OCI-LY3 (cell line): ENCODE measurements at regions not wholly inside any gene's neighbourhood (a gene's known extent, or its start where the extent isn't known, plus 50 kb on each side); places are given as distances from the start of the nearest gene placed in this dataset.

Experiments
- EZH2phosphoT487 ChIP-seq: fragments of 200-600 bp; shearing (Covaris generic); IDR thresholded peaks from 2 replicates; pipeline ENCODE4 v1.6.1; 2018; ENCODE audit warnings: antibody characterized with exemption, mixed run types, low read depth
- TF ChIP-seq, protein P1 (sequence below): fragments of 200-600, 300-600 bp; sonication (generic); IDR thresholded peaks from 2 replicates; pipeline ENCODE4 v1.5.1; 2014; ENCODE audit warnings: antibody characterized with exemption, low read length, low read depth

DNA sequence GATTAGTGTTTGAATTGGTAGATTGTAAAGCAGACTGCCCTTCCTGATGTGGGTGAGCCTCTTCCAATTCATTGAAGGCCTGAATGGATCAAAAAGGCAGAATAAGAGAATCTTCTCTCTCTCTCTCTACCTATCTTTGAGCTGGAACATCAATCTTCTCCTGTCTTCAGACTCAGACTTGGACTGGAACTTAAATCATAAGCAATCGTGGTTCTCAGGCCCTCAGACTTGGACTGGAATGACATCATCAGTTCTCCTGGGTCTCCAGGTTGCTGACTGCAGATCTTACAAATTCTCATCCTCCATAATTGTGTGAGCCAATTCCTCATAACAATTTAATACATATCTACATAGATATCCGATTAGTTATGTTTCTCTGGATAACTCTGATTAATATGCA is 66.8 kb downstream of the IER5 start:
- TF ChIP-seq, protein P1, sequence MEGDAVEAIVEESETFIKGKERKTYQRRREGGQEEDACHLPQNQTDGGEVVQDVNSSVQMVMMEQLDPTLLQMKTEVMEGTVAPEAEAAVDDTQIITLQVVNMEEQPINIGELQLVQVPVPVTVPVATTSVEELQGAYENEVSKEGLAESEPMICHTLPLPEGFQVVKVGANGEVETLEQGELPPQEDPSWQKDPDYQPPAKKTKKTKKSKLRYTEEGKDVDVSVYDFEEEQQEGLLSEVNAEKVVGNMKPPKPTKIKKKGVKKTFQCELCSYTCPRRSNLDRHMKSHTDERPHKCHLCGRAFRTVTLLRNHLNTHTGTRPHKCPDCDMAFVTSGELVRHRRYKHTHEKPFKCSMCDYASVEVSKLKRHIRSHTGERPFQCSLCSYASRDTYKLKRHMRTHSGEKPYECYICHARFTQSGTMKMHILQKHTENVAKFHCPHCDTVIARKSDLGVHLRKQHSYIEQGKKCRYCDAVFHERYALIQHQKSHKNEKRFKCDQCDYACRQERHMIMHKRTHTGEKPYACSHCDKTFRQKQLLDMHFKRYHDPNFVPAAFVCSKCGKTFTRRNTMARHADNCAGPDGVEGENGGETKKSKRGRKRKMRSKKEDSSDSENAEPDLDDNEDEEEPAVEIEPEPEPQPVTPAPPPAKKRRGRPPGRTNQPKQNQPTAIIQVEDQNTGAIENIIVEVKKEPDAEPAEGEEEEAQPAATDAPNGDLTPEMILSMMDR: no peak
- TF ChIP-seq EZH2phosphoT487: no peak
